ENCODE measurements at regions not wholly inside any gene's neighbourhood (a gene's known extent, or its start where the extent isn't known, plus 50 kb on each side); places are given as distances from the start of the nearest gene placed in this dataset.

DNA sequence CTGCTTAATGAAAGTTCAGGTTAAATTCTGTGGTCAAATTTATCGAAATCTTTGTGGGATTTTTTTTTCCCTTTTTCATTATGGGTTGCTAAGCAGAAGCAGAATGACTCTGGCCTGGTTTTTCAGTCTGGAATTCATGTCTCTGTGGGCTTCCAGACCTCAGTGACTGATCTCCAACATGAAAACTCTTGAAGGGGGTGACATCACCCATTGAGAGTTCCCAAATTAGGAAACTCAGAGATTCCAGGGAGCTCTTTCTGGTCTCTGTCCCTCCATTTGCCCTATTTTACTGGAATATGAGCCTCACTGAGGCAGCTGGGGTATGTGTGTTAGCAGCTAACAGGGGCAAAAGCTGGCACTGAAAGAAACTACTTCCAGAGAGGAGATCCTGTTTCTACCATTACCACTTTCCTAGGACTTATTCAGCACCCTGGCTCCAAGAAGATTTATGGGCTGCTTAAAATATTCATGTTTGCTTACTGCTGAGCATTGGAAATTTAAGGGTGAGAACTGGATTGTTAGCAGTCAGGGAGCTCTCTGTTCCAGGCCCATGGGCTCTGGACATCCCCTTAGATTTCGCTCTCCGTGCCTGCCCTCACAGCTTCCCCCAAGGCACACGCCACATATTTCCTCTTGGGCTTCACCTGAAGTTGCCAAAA, 203.4 kb upstream of the SPAG17 start:
- Mint-ChIP-seq H3K9me3 (no peaks in the 10 kb centered on the region), H3K4me1 (no peaks in the 10 kb centered on the region), H3K36me3 (ENCODE audit: low read depth) (no peaks in the 10 kb centered on the region), H3K27ac (no peak overlapping the region), H3K4me3 (no peak overlapping the region), H3K27me3 (ENCODE audit: insufficient read depth, low read depth, poor library complexity) (no peaks in the 10 kb centered on the region)
- Histone ChIP-seq H3K4me3 (no peak overlapping the region), H4K20me1 (replicated peaks; ENCODE audit: insufficient read depth) (no peaks in the 10 kb centered on the region), H3K9me2 (ENCODE audit: insufficient read depth) (no peaks in the 10 kb centered on the region), H3F3A (replicated peaks; ENCODE audit: low read depth) (no peaks in the 10 kb centered on the region), H3K27ac (ENCODE audit: low read depth) (no peak overlapping the region), H3K79me2 (replicated peaks; ENCODE audit: insufficient read depth) (no peaks in the 10 kb centered on the region), H3K36me3 (ENCODE audit: insufficient read depth) (no peaks in the 10 kb centered on the region), H3K27me3 (ENCODE audit: insufficient read depth) (no peaks in the 10 kb centered on the region), H3K4me1 (ENCODE audit: insufficient read depth) (peaks cover 3% of the 10 kb centered on the region; the same call in 1 of the 2 replicates), H2AFZ (peak overlapping the region; percentile 44; the same call in 1 of the 2 replicates), H3K4me2 (no peak overlapping the region)
- TF ChIP-seq, protein P1, sequence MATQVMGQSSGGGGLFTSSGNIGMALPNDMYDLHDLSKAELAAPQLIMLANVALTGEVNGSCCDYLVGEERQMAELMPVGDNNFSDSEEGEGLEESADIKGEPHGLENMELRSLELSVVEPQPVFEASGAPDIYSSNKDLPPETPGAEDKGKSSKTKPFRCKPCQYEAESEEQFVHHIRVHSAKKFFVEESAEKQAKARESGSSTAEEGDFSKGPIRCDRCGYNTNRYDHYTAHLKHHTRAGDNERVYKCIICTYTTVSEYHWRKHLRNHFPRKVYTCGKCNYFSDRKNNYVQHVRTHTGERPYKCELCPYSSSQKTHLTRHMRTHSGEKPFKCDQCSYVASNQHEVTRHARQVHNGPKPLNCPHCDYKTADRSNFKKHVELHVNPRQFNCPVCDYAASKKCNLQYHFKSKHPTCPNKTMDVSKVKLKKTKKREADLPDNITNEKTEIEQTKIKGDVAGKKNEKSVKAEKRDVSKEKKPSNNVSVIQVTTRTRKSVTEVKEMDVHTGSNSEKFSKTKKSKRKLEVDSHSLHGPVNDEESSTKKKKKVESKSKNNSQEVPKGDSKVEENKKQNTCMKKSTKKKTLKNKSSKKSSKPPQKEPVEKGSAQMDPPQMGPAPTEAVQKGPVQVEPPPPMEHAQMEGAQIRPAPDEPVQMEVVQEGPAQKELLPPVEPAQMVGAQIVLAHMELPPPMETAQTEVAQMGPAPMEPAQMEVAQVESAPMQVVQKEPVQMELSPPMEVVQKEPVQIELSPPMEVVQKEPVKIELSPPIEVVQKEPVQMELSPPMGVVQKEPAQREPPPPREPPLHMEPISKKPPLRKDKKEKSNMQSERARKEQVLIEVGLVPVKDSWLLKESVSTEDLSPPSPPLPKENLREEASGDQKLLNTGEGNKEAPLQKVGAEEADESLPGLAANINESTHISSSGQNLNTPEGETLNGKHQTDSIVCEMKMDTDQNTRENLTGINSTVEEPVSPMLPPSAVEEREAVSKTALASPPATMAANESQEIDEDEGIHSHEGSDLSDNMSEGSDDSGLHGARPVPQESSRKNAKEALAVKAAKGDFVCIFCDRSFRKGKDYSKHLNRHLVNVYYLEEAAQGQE (IDR thresholded peaks at IDR 0.05; ENCODE audit: unreplicated experiment), result no peak
- ATAC-seq (no peak), DNase-seq (ENCODE audit: low spot score) (no peak)

DNA sequence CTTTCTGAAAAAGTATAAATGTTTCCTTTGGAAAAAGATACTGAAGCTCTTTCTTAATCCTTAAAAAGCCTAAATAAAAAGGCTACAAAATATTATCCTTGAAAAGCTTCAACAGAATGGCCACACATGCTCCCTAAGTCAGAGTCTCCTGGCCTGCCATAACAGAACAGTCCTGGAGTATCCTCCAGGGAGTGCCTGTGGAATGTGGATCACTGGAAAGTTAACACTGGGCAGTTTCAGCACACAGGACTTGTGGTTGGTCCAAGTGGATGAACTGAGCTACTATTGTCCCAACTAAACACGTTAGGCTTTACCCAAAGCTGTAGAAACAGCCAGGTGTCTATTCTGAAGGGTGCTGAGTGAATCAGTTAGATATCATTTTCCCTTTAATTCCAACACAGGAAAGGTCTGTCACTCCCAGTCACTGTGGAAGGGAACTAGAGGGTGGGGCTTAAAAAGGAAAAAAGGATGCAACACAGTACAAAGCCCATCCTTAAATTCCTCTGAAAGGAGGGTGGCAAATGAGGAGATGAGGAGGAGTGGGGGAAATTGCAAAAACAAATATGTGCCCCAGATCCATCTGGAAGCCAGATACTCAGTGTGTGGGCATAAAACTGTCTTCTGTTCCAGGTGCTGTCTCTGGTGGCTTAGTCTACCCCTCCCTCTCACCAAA, 196.3 kb upstream of the SPAG17 start:
- H3K27ac Mint-ChIP-seq, result no peak overlapping the region
- no peak overlapping the region for H3K4me3 Mint-ChIP-seq
- Histone ChIP-seq H3K27ac (ENCODE audit: low read depth) (no peak overlapping the region), H3K4me2 (no peak overlapping the region), H3K36me3 (ENCODE audit: insufficient read depth) (no peaks in the 10 kb centered on the region), H3K9me2 (ENCODE audit: insufficient read depth) (no peaks in the 10 kb centered on the region), H2AFZ (no peak overlapping the region), H3K4me3 (no peak overlapping the region), H4K20me1 (replicated peaks; ENCODE audit: insufficient read depth) (no peaks in the 10 kb centered on the region), H3F3A (replicated peaks; ENCODE audit: low read depth) (no peaks in the 10 kb centered on the region), H3K79me2 (replicated peaks; ENCODE audit: insufficient read depth) (no peaks in the 10 kb centered on the region), H3K4me1 (ENCODE audit: insufficient read depth) (peaks cover 3% of the 10 kb centered on the region; the same call in 1 of the 2 replicates), H3K27me3 (ENCODE audit: insufficient read depth) (no peaks in the 10 kb centered on the region)
- no peak for DNase-seq (ENCODE audit: low spot score)
- peaks cover 17% of the 10 kb centered on the region for H3K9me3 Mint-ChIP-seq
- no peaks in the 10 kb centered on the region for H3K27me3 Mint-ChIP-seq (ENCODE audit: insufficient read depth, low read depth, poor library complexity)
- peaks cover 15% of the 10 kb centered on the region for H3K36me3 Mint-ChIP-seq (ENCODE audit: low read depth)
- ATAC-seq, result no peak
- H3K4me1 Mint-ChIP-seq, result no peaks in the 10 kb centered on the region
- TF ChIP-seq JUNB (IDR thresholded peaks at IDR 0.05; ENCODE audit: unreplicated experiment) (no peak), EZH2phosphoT487 (IDR thresholded peaks at IDR 0.05; ENCODE audit: unreplicated experiment) (no peak), ZNF114 (CRISPR knock-in tag; IDR thresholded peaks at IDR 0.05) (no peak), EZH2 (IDR thresholded peaks at IDR 0.05; ENCODE audit: low read depth, unreplicated experiment) (no peak), CREB1 (CRISPR knock-in tag; IDR thresholded peaks at IDR 0.05; ENCODE audit: low read depth) (no peak)
- TF ChIP-seq, protein P1 (IDR thresholded peaks at IDR 0.05; ENCODE audit: unreplicated experiment), result no peak
- TF ChIP-seq, protein P2, sequence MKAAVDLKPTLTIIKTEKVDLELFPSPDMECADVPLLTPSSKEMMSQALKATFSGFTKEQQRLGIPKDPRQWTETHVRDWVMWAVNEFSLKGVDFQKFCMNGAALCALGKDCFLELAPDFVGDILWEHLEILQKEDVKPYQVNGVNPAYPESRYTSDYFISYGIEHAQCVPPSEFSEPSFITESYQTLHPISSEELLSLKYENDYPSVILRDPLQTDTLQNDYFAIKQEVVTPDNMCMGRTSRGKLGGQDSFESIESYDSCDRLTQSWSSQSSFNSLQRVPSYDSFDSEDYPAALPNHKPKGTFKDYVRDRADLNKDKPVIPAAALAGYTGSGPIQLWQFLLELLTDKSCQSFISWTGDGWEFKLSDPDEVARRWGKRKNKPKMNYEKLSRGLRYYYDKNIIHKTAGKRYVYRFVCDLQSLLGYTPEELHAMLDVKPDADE (IDR thresholded peaks at IDR 0.05), result no peak
- TF ChIP-seq, protein P3, sequence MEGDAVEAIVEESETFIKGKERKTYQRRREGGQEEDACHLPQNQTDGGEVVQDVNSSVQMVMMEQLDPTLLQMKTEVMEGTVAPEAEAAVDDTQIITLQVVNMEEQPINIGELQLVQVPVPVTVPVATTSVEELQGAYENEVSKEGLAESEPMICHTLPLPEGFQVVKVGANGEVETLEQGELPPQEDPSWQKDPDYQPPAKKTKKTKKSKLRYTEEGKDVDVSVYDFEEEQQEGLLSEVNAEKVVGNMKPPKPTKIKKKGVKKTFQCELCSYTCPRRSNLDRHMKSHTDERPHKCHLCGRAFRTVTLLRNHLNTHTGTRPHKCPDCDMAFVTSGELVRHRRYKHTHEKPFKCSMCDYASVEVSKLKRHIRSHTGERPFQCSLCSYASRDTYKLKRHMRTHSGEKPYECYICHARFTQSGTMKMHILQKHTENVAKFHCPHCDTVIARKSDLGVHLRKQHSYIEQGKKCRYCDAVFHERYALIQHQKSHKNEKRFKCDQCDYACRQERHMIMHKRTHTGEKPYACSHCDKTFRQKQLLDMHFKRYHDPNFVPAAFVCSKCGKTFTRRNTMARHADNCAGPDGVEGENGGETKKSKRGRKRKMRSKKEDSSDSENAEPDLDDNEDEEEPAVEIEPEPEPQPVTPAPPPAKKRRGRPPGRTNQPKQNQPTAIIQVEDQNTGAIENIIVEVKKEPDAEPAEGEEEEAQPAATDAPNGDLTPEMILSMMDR (conservative IDR thresholded peaks at IDR 0.05; ENCODE audit: low read depth in 2 of 2), result no peak
